ENCODE measurements at regions not wholly inside any gene's neighbourhood (a gene's known extent, or its start where the extent isn't known, plus 50 kb on each side); places are given as distances from the start of the nearest gene placed in this dataset.

DNA sequence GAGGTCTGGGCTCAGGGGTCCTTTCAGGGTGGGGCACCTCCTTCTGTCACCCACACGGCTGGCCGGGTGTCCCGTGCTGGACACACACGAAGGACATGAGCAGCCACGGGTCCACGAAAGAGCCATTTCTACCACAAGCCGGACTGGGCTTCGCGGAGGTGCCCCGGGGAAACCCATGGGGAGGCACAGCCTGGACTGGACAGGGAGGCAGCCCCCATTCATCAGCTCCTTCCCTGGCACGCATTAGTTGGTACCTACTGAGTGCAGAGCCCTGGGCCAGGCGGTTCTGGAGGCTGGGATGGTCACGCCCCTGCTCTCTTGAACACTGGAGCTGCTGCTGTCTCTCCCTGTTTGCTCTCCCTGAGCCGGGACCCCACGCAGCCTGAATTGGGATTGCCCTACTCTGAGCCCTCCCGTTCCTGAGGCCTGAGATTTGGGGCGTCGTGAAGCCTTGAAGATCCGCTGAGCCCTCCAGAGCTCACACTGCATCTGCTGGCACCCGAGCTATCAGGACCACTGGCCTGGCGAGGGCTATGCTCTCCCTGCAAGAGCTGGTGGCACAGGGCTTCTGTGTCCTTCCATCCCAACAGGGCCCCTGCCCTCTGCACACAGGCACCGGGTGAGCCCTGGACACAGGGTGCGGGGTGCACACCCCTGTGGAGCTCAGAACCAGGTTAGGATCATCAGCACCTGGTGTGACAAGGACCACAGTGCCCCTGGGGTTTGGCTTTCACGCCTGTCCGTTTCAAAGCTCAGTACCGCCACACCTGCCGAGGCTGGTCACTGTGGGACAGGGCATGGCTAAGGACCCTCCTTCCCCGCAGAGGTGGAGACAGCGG is 84.6 kb downstream of the MYEOV start:
- Histone ChIP-seq H4K20me1 (replicated peaks in 1 of 2; ENCODE audit: control insufficient read depth in 1 of 2, insufficient read depth in 2 of 2, low read length in 2 of 2) (no peaks in the 10 kb centered on the region), H3K14ac (ENCODE audit: insufficient read length) (no peak overlapping the region), H3K79me2 (ENCODE audit: control insufficient read depth in 1 of 2, insufficient read depth in 2 of 2, low read length in 2 of 2) (no peaks in the 10 kb centered on the region), H4K91ac (replicated peaks; ENCODE audit: insufficient read length, low read length) (no peak overlapping the region), H2BK5ac (ENCODE audit: low read depth, low read length) (no peak overlapping the region), H2BK15ac (ENCODE audit: low read length) (peak overlapping the region; percentile 25; the same call in 1 of the 2 replicates), H3K23ac (ENCODE audit: insufficient read length) (no peak overlapping the region), H3K27ac (ENCODE audit: low read depth, low read length) (no peak overlapping the region), H3K4me1 (replicated peaks in 1 of 4; ENCODE audit: control insufficient read depth in 3 of 4, insufficient read depth in 4 of 4, low read length in 3 of 4) (peaks cover 0 to 7% (median 0%) of the 10 kb centered on the region in 4 experiments; a peak in 2 of 7 replicates), H3K9ac (replicated peaks in 1 of 4; ENCODE audit: extremely low read depth in 1 of 4, low read depth in 3 of 4, low read length in 3 of 4) (no peak overlapping the region), H3K36me3 (ENCODE audit: control insufficient read depth in 2 of 4, insufficient read depth in 4 of 4, low read length in 3 of 4) (no peaks in the 10 kb centered on the region), H2BK120ac (replicated peaks; ENCODE audit: low read depth, low read length) (no peak overlapping the region), H3K4me2 (ENCODE audit: insufficient read depth in 1 of 2, low read depth in 2 of 2, low read length in 2 of 2) (no peak overlapping the region), H3K18ac (ENCODE audit: extremely low read depth, low read length) (no peak overlapping the region), H2BK12ac (ENCODE audit: low read depth, low read length) (no peak overlapping the region), H3K9me3 (ENCODE audit: insufficient read depth in 2 of 2, low read depth in 1 of 2, low read length in 1 of 2) (no peaks in the 10 kb centered on the region), H4K5ac (ENCODE audit: insufficient read length, low read depth, low read length) (no peak overlapping the region), H4K8ac (ENCODE audit: extremely low read depth, insufficient read depth, low read length) (peak overlapping the region; percentile 14; the same call in 1 of the 2 replicates), H3K27me3 (replicated peaks in 1 of 4; ENCODE audit: control insufficient read depth in 3 of 4, extremely low read depth in 1 of 4, insufficient read depth in 3 of 4, low read length in 3 of 4) (no peaks in the 10 kb centered on the region), H3K4ac (replicated peaks; ENCODE audit: insufficient read length, low read depth, low read length) (no peak overlapping the region), H3K56ac (replicated peaks; ENCODE audit: insufficient read length, low read depth, low read length) (no peak overlapping the region), H3K79me1 (ENCODE audit: low read depth, low read length) (no peaks in the 10 kb centered on the region), H3K4me3 (ENCODE audit: extremely low read depth in 1 of 4, insufficient read depth in 2 of 4, low read depth in 3 of 4, low read length in 4 of 4) (no peak overlapping the region), H3K23me2 (ENCODE audit: low read depth, low read length) (no peaks in the 10 kb centered on the region), H2AFZ (ENCODE audit: low read length) (no peak overlapping the region), H2BK20ac (ENCODE audit: low read length) (no peak overlapping the region), H2AK5ac (ENCODE audit: low read depth, low read length) (no peak overlapping the region)
- no peak for DNase-seq (ENCODE audit: low read depth in 1 of 2, low spot score in 2 of 2)
- no peak for FAIRE-seq
- 87% methylated on average over 27 of the region's 29 CpGs; no CpG with 5 or more reads in 1 of the 2 experiments for WGBS, 2 experiments (ENCODE audit: extremely low coverage in 1 of 2, insufficient coverage in 1 of 2, insufficient read length in 1 of 2, insufficient replicate concordance in 2 of 2, low coverage in 1 of 2, low lambda C conversion rate in 2 of 2, missing lambda C conversion rate in 1 of 2)
- ChIA-PET CTCF (ENCODE audit: partially characterized antibody) (interaction anchor here (0.7 to 1.3 kb wide), 4 partner anchors 10 to 279 kb away, joined by 3 read pairs; no protein-coding TSS in a partner anchor), POLR2A (ENCODE audit: partially characterized antibody) (interaction anchor here (0.8 kb wide), 1 partner anchor 40 kb away, joined by 3 read pairs; no protein-coding TSS in a partner anchor)

Data from H1 (cell line).